Activated CD8-positive, alpha-beta T cell treated with anti-CD3 and anti-CD28 coated beads, Interleukin-2, amount 10 ng/mL, durations not matched to agents 7 days and 5 days (primary cell): ENCODE measurements at regions not wholly inside any gene's neighbourhood (a gene's known extent, or its start where the extent isn't known, plus 50 kb on each side); places are given as distances from the start of the nearest gene placed in this dataset.

Experiments used
- ATAC-seq: fragments of 150-1000 bp; cut with Tn5 transposase; one replicate; pipeline ENCODE4 v1.10.0; 2021; ENCODE audit warnings: moderate library complexity
- CTCF ChIA-PET: fragments of 350-600 bp; sonication (Branson Sonifier 250); formaldehyde crosslinking; loops from one replicate; lab custom pipeline; 2021; ENCODE audit warnings: antibody characterized with exemption; lab: Charles Lee
- POLR2A ChIA-PET: fragments of 350-600 bp; sonication (Branson Sonifier 250); formaldehyde crosslinking; loops from one replicate; lab custom pipeline; 2021; ENCODE audit warnings: antibody characterized with exemption; lab: Charles Lee
- DNase-seq: peaks from one replicate; pipeline ENCODE4 v3.0.0-alpha.2; 2020
- H3K27ac Mint-ChIP-seq: one replicate; pipeline ENCODE4 v1.8.0; 2021; ENCODE audit warnings: mild to moderate bottlenecking, mixed read lengths
- H3K27me3 Mint-ChIP-seq: one replicate; pipeline ENCODE4 v1.8.0; 2021; ENCODE audit warnings: low read depth, mixed read lengths
- H3K36me3 Mint-ChIP-seq: one replicate; pipeline ENCODE4 v1.8.0; 2021; ENCODE audit warnings: low read depth, mixed read lengths
- H3K4me1 Mint-ChIP-seq: one replicate; pipeline ENCODE4 v1.8.0; 2021; ENCODE audit warnings: low read depth, mixed read lengths
- H3K4me3 Mint-ChIP-seq: one replicate; pipeline ENCODE4 v1.8.0; 2021; ENCODE audit warnings: mild to moderate bottlenecking, mixed read lengths
- H3K9me3 Mint-ChIP-seq: one replicate; pipeline ENCODE4 v1.8.0; 2022; ENCODE audit warnings: mixed read lengths; ENCODE audit not compliant: insufficient read depth

DNA sequence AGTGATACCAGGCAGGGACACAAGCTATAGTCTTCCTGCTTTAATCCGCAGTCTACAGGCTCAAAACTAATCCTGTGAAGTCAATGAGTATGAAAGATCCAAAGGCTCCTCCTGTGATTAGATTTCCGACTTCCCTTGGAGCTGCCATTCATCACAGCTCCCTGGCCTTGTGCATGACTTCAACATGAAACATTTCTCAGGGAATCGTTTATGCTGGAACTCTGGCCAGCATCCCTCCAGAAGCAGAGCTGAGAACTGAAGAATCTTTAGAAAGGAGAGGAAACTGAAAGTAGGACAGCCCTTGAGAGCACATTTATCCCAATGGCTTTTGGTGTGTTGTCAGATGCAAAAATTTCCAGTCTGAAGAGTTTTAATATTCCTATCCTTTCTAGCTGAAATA lies 84.3 kb upstream of the SESTD1 start:
- no peak overlapping the region for H3K4me3 Mint-ChIP-seq
- ChIA-PET POLR2A (no interaction called here), CTCF (no interaction called here)
- H3K27ac Mint-ChIP-seq, result no peak overlapping the region
- no peaks in the 10 kb centered on the region for H3K9me3 Mint-ChIP-seq
- H3K36me3 Mint-ChIP-seq, result no peaks in the 10 kb centered on the region
- DNase-seq (no peak), ATAC-seq (no peak)
- no peaks in the 10 kb centered on the region for H3K27me3 Mint-ChIP-seq
- no peaks in the 10 kb centered on the region for H3K4me1 Mint-ChIP-seq

DNA sequence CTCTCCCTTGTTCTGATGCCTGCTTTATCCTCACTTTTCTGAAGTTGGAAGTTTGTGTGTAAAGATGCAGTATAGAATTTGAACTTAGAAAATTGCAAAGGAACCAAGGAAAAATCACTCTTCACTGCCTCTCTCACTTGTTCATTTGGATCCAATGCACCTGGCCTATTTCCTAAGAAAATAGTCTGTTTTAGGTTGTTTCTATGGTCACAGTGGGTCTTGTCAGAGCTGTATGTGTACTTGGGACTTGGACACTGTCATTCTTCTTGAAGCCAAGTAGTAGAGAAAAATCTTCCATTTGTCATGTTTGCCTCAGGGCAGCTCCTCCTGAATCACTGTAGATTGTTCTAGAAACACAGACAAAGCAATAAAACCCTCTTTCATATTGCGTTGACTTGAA lies 80.3 kb upstream of the SESTD1 start:
- H3K4me1 Mint-ChIP-seq, result no peaks in the 10 kb centered on the region
- no peak for ATAC-seq
- ChIA-PET POLR2A (no interaction called here), CTCF (no interaction called here)
- no peak for DNase-seq
- no peak overlapping the region for H3K27ac Mint-ChIP-seq
- no peak overlapping the region for H3K4me3 Mint-ChIP-seq
- H3K27me3 Mint-ChIP-seq, result no peaks in the 10 kb centered on the region
- H3K9me3 Mint-ChIP-seq, result no peaks in the 10 kb centered on the region
- H3K36me3 Mint-ChIP-seq, result no peaks in the 10 kb centered on the region

DNA sequence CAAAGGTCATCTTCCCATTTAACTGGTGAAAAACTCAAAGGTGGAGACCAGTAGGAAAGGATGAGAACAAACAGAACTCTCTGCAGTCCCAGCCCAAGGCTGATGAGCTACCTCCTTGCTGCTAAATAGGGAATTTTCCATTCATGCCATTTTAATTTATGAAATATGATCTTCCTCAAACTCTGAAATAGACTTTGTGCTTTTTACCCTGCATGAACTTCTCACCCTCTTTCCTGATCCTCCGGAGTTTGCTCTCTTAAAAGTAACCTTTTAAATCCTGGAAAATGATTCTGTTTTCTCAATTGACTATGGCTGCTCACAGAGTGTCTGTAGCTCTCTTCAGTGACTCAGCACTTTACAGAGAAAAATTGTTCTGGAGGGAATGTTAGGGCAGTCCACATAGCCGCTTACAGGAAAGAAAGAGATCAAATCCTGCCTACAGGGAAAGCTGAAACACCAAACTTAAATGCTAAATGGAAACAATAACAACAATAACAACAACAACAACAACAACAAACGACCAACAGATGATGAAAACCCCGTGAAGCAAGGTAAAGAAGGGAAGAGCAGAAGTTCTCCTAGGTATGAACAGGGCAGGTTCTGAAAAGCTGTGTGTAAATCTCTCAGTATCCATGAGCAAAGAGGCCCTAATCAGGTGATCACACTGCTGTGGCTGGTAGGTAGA lies 79.8 kb upstream of the SESTD1 start:
- no peak for ATAC-seq
- no peak for DNase-seq
- Mint-ChIP-seq H3K4me3 (no peak overlapping the region), H3K27me3 (no peaks in the 10 kb centered on the region), H3K27ac (no peak overlapping the region), H3K4me1 (no peaks in the 10 kb centered on the region), H3K9me3 (no peaks in the 10 kb centered on the region), H3K36me3 (no peaks in the 10 kb centered on the region)
- ChIA-PET CTCF (no interaction called here), POLR2A (no interaction called here)

DNA sequence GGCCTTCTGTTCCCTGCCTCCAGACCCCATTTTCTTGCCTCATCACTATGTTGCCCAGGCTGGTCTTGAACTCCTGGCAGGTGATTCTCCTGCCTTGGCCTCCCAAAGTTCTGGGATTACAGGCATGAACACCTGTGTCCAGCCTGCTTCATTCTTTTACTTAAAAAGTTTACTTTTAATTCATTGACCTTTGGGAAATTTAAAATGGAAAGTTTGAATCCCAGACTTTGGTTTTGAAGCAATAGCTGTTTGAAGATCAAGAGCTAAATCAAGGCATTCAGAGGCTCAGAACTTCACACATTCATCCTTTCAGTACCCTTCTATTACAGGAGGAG lies 79.3 kb upstream of the SESTD1 start:
- Mint-ChIP-seq H3K36me3 (no peaks in the 10 kb centered on the region), H3K4me3 (no peak overlapping the region), H3K4me1 (no peaks in the 10 kb centered on the region), H3K9me3 (no peaks in the 10 kb centered on the region), H3K27me3 (no peaks in the 10 kb centered on the region), H3K27ac (no peak overlapping the region)
- no peak for ATAC-seq
- POLR2A ChIA-PET, result no interaction called here
- DNase-seq, result no peak
- CTCF ChIA-PET, result no interaction called here

DNA sequence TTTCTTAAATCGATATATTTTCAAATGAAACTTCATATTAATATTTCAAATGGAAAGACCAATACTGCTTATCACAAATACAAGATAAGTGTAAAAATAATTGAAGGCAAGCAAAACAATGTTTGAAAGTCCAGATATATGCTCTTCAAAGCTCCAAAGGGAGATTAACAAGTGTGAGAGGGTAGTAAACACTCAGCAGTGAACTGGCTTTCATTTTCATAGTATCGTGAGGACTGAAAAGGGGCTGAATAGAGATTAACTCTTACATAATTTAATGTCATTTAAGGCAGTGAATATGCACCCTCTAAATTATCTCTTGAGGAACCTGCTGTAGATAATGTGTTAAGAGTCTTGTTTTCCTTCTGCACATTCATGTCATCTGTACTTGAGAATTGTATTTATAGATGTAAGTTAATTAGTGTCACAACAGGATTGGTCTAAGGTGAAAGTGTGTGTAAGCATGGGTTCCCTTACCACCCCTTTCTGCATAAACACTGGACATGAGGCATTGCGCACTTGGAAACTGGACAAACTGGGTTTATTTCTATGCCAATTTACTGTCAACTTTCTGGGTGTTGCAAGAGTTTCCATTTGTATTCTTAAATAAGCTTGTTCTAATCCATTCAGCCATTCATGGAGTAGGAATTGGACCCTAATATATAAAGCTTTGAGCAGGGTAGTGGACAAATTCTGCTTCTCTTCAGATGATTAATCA lies 76.7 kb upstream of the SESTD1 start:
- H3K36me3 Mint-ChIP-seq, result no peaks in the 10 kb centered on the region
- H3K4me1 Mint-ChIP-seq, result no peaks in the 10 kb centered on the region
- DNase-seq (no peak), ATAC-seq (no peak)
- ChIA-PET CTCF (no interaction called here), POLR2A (no interaction called here)
- H3K27me3 Mint-ChIP-seq, result no peaks in the 10 kb centered on the region
- H3K27ac Mint-ChIP-seq, result no peak overlapping the region
- H3K9me3 Mint-ChIP-seq, result no peaks in the 10 kb centered on the region
- no peak overlapping the region for H3K4me3 Mint-ChIP-seq

DNA sequence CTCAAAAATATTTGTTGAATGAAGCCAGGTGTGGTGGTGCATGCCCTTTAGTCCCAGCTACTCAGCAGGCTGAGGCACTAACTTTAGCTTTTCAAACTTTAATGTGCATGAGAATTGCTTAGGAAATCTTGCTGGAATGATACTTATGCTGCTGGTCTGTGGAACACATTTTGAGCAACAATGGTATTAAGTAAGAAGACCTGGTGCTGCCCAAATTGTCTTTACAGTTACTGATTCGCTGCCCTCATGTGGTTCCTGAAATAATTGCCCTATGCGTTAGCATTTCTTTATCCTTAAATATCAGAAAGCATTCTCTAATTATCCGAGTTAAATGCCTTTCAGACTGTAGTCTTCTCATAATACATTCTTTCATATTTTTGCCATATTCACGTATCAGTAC lies 76.0 kb upstream of the SESTD1 start:
- ChIA-PET CTCF (no interaction called here), POLR2A (no interaction called here)
- no peaks in the 10 kb centered on the region for H3K4me1 Mint-ChIP-seq
- H3K9me3 Mint-ChIP-seq, result no peaks in the 10 kb centered on the region
- no peak for ATAC-seq
- H3K27ac Mint-ChIP-seq, result no peak overlapping the region
- DNase-seq, result no peak
- H3K27me3 Mint-ChIP-seq, result no peaks in the 10 kb centered on the region
- H3K4me3 Mint-ChIP-seq, result no peak overlapping the region
- H3K36me3 Mint-ChIP-seq, result no peaks in the 10 kb centered on the region

DNA sequence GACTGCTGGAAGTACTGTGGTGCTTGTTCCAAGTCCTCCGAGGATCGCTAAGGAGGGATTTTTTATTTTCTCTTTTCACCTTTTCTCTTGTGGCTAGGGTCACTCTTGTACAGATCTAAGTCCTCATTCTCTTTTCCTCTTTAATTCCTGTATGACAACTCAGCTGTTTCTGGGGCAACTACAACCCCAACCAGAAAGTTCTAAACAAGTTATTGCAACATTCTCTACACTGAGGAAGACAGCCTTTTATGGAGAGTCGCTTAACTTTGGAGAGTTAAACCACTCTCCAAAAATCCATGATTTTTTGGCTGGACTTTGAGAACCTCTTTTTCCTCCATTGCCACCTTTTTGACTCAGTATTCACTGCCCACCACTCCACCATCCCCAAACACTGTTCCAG lies 74.0 kb upstream of the SESTD1 start:
- no peak overlapping the region for H3K27ac Mint-ChIP-seq
- H3K27me3 Mint-ChIP-seq, result peaks cover 5% of the 10 kb centered on the region
- no peaks in the 10 kb centered on the region for H3K36me3 Mint-ChIP-seq
- ATAC-seq (no peak), DNase-seq (no peak)
- no peaks in the 10 kb centered on the region for H3K4me1 Mint-ChIP-seq
- CTCF ChIA-PET, result interaction anchor here (1.7 kb wide), 1 partner anchor 120 kb away, joined by 3 read pairs; no protein-coding TSS in a partner anchor
- no peak overlapping the region for H3K4me3 Mint-ChIP-seq
- POLR2A ChIA-PET, result no interaction called here
- no peaks in the 10 kb centered on the region for H3K9me3 Mint-ChIP-seq

DNA sequence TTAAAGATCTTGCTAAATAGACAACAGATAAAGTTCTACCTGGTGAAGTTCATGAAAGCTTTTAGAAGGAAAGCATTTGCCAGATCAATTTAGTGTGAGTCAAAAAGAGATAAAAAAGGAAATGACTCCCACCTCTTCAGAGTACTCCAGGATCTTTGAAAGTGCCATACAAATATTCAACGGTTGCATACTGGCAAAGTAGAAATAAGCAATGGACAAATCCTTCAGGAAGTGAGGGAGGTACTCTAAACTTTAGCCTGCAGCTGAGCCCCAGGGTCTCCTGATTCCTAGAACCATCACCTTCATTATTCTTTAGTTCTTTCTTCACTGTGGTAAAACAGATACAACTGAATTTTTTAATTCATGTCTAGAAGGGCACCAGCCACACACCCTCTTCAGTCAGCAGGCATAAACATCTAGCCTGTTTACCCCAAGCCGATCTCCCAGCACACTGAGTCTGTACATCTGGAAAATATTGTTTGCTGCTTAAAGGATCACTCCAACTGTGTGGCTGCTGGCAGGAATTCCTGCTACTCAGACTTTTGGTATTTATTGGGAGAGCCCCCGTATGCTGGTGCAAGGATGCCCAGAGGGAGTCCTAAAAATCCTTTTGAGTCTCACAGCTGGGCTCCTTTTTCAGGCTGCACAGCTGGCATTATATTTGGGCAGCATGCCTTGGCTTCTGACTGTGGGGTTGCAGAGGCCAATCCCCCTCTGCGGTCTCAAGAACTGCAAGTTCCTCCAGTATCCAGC lies 72.3 kb upstream of the SESTD1 start:
- ChIA-PET POLR2A (no interaction called here), CTCF (interaction anchor here (1.4 to 1.7 kb wide), 2 partner anchors 118 kb away, joined by 3 to 4 read pairs; no protein-coding TSS in a partner anchor)
- no peak for DNase-seq
- no peak for ATAC-seq
- Mint-ChIP-seq H3K9me3 (no peaks in the 10 kb centered on the region), H3K4me1 (no peaks in the 10 kb centered on the region), H3K27me3 (peaks cover 10% of the 10 kb centered on the region), H3K27ac (no peak overlapping the region), H3K36me3 (no peaks in the 10 kb centered on the region), H3K4me3 (no peak overlapping the region)

DNA sequence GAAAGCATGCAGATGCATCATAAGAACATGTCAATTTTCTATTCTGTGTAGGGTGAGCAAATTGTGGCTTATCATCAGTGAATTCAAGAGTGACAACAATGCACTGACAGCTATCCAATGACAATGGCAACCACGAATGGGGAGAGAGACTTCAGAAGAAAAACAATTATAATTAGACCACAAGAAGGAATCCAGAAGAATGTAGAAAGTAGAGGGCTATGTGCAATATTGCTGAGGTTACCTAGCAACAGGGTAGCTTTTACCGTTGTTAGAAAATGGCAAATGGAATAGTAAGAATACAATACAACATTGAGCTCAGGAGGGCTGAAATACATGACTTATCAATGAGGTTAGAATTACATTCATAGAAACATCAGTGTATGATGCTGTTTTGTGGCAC lies 71.1 kb upstream of the SESTD1 start:
- CTCF ChIA-PET, result interaction anchor here (1.4 kb wide), 1 partner anchor 117 kb away, joined by 4 read pairs; no protein-coding TSS in a partner anchor
- POLR2A ChIA-PET, result no interaction called here
- no peak for DNase-seq
- ATAC-seq, result no peak
- peaks cover 10% of the 10 kb centered on the region for H3K27me3 Mint-ChIP-seq
- H3K27ac Mint-ChIP-seq, result no peak overlapping the region
- no peaks in the 10 kb centered on the region for H3K36me3 Mint-ChIP-seq
- H3K4me1 Mint-ChIP-seq, result no peaks in the 10 kb centered on the region
- H3K4me3 Mint-ChIP-seq, result no peak overlapping the region
- no peaks in the 10 kb centered on the region for H3K9me3 Mint-ChIP-seq

DNA sequence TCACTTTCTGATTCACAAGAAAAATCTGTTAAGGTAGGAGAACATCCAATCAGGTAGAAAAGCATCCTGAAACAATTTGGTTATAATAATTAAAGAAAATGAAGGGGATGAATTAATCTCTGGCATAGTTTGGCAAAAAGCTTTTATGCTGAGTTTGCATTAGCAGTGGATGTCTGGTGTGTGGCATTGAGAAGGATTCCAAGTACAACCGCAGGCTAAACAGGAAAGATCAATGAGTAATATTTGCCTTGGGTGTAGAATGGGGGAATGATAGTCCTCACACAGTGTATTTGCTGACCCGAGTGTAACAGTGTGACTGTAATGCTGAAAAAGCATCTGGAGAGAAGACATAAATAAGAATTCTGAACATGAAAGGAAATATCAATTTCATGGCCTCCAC lies 68.3 kb upstream of the SESTD1 start:
- no peak for ATAC-seq
- Mint-ChIP-seq H3K9me3 (no peaks in the 10 kb centered on the region), H3K27me3 (peaks cover 13% of the 10 kb centered on the region), H3K4me3 (no peak overlapping the region), H3K4me1 (no peaks in the 10 kb centered on the region), H3K27ac (no peak overlapping the region), H3K36me3 (no peaks in the 10 kb centered on the region)
- no peak for DNase-seq
- CTCF ChIA-PET, result no interaction called here
- POLR2A ChIA-PET, result no interaction called here

DNA sequence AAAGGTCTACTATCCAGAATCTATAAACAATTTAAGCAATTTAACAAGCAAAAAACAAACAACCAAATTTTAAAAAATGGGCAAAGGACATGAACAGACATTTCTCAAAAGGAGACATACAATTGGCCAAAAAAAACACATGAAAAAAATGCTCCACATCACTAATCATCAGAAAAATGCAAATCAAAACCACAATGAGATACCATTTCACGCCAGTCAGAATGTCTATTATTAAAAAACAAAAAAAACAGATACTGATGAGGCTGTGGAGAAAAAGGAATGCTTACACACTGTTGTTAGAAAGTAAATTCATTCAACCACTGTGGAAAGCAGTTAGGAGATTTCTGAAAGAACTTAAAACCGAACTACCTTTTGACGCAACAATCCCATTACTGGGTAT lies 66.4 kb upstream of the SESTD1 start:
- Mint-ChIP-seq H3K27me3 (peaks cover 20% of the 10 kb centered on the region), H3K4me1 (no peaks in the 10 kb centered on the region), H3K36me3 (no peaks in the 10 kb centered on the region), H3K9me3 (no peaks in the 10 kb centered on the region), H3K27ac (no peak overlapping the region), H3K4me3 (no peak overlapping the region)
- POLR2A ChIA-PET, result no interaction called here
- ATAC-seq (no peak), DNase-seq (no peak)
- CTCF ChIA-PET, result no interaction called here

DNA sequence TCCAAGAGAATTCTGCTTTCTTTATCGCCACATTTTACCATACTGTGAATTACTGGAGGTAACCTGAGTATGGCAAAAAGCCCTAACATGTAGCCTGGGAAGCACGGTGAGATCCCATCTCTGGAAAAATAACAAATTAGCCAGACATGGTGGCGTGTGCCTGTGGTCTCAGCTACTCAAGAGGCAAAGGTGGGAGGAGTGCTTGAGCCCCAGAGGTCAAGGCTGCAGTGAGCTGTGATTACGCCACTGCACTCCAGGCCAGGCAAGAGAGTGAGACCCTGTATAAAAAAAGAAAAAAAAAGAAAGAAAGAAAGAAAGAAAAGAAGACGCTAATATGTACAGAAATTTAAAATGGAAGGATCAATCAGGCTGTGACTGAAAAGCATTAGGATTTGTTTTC lies 57.7 kb upstream of the SESTD1 start:
- Mint-ChIP-seq H3K27me3 (peaks cover 8% of the 10 kb centered on the region), H3K9me3 (no peaks in the 10 kb centered on the region), H3K4me3 (no peak overlapping the region), H3K36me3 (no peaks in the 10 kb centered on the region), H3K27ac (no peak overlapping the region), H3K4me1 (no peaks in the 10 kb centered on the region)
- CTCF ChIA-PET, result no interaction called here
- ATAC-seq, result no peak
- DNase-seq, result no peak
- POLR2A ChIA-PET, result no interaction called here
